H1 (cell line): ENCODE measurements at regions not wholly inside any gene's neighbourhood (a gene's known extent, or its start where the extent isn't known, plus 50 kb on each side); places are given as distances from the start of the nearest gene placed in this dataset.

ENCODE experiments used
- CHD1 ChIP-seq: IDR thresholded peaks from 2 replicates; pipeline ENCODE4 v1.6.1; 2012; ENCODE audit warnings: low read depth, low read length, improper control_type of control experiment
- CTBP2 ChIP-seq: IDR thresholded peaks from 2 replicates; pipeline ENCODE4 v1.7.0; 2011; ENCODE audit warnings: borderline replicate concordance, mild to moderate bottlenecking, moderate library complexity, mixed read lengths, low read length; ENCODE audit not compliant: insufficient read depth, insufficient read length
- GABPA ChIP-seq: IDR thresholded peaks from 2 replicates; pipeline ENCODE4 v1.6.1; 2011; ENCODE audit warnings: mild to moderate bottlenecking, low read length, moderate library complexity, borderline replicate concordance; ENCODE audit not compliant: insufficient read depth
- GTF2F1 ChIP-seq: IDR thresholded peaks from 2 replicates; pipeline ENCODE4 v1.6.1; 2012; ENCODE audit warnings: low read depth, low read length, improper control_type of control experiment, borderline replicate concordance
- RAD21 ChIP-seq, 2 experiments: IDR thresholded peaks in 1 of 2; conservative IDR thresholded peaks in 1 of 2; 2 replicates each; pipeline ENCODE4 v1.6.1; 2011; ENCODE audit warnings: low read depth in 2 of 2, low read length in 2 of 2, improper control_type of control experiment in 1 of 2, inconsistent platforms in 1 of 2, mild to moderate bottlenecking in 1 of 2, moderate library complexity in 1 of 2
- RXRA ChIP-seq: IDR thresholded peaks from 2 replicates; pipeline ENCODE4 v1.6.1; 2011; ENCODE audit warnings: low read depth, mild to moderate bottlenecking, low read length, moderate library complexity; ENCODE audit not compliant: insufficient read depth
- TAF7 ChIP-seq: optimal IDR thresholded peaks from 2 replicates; pipeline ENCODE3; 2011; ENCODE audit warnings: low read depth, mild to moderate bottlenecking, inconsistent platforms, low read length, moderate library complexity, borderline replicate concordance

DNA sequence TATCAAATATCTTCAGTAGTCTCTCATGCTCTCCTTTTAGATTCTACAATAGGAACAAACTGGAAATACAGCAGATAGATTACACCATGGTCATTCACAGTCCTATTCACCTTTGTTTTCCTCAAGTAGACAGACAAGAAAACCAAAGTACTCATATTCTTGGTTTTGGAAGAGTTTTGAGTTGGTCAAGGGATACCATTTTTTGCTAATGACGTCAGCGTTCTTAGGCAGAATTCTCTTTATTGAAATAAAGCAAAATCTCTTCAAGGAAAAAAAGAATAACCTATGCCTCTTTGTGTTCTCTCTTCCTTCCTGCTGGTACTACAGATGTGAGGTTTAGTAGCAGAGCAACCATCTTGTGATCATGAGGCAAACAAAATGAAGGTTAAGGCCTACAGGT is 268.3 kb upstream of the PDZRN3 start (continued):
- TF ChIP-seq GABPA (no peak), CTBP2 (no peak), RAD21 (IDR thresholded peaks at IDR 0.05 in 1 of 2, conservative IDR thresholded peaks at IDR 0.05 in 1 of 2; ENCODE audit: low read depth in 2 of 2, low read length in 2 of 2) (no peak), CHD1 (no peak), GTF2F1 (no peak), TAF7 (no peak), RXRA (no peak)
- TF ChIP-seq, all 59 proteins: peak for 0
